SK-N-SH (cell line): ENCODE measurements at regions not wholly inside any gene's neighbourhood (a gene's known extent, or its start where the extent isn't known, plus 50 kb on each side); places are given as distances from the start of the nearest gene placed in this dataset.
A peak's percentile ranks its signal among the peaks of the same experiment; 100 is the strongest.

Source experiments
- CTCF ChIA-PET: fragments of 300-600, 350-600 bp; formaldehyde crosslinking; extraction: SDS; loops from one replicate; lab custom pipeline; 2021; lab: Yijun Ruan, JAX
- POLR2A ChIA-PET: fragments of 350-600 bp; sonication (Branson Sonifier 250); formaldehyde crosslinking; extraction: SDS; loops from one replicate; lab custom pipeline; 2020; ENCODE audit warnings: antibody characterized with exemption, inconsistent platforms; lab: Yijun Ruan, JAX
- DNase-seq: peaks from one replicate; pipeline ENCODE4 v3.0.0; 2012
- H2AFZ ChIP-seq: fragments of 200-600 bp; sonication (generic); 2 replicates; pipeline ENCODE4 v1.8.1; 2016; ENCODE audit warnings: antibody characterized with exemption, mild to moderate bottlenecking, low read depth
- H3F3A ChIP-seq: fragments of 200-600 bp; sonication (generic); replicated peaks from 2 replicates; pipeline ENCODE3; 2016; ENCODE audit warnings: antibody characterized with exemption, mild to moderate bottlenecking; ENCODE audit not compliant: insufficient read depth
- H3K27ac ChIP-seq, 2 experiments: fragments of 200-500 bp in 1 of 2; fragments of 200-600 bp in 1 of 2; sonication (Bioruptor generic) in 1 of 2; sonication (generic), shearing (Covaris generic) in 1 of 2; 2 replicates each; pipeline versions ENCODE4 v1.5.1 to v1.6.1; 2014 to 2016; ENCODE audit warnings: low read depth in 2 of 2, inconsistent platforms in 1 of 2, low read length in 1 of 2, mild to moderate bottlenecking in 1 of 2, mixed read lengths in 1 of 2
- H3K27me3 ChIP-seq: fragments of 200-600 bp; sonication (generic), shearing (Covaris generic); 2 replicates; pipeline ENCODE4 v1.6.1; 2016; ENCODE audit warnings: mixed run types; ENCODE audit not compliant: insufficient read depth
- H3K36me3 ChIP-seq, 2 experiments: fragments of 200-500 bp in 1 of 2; fragments of 200-600 bp in 1 of 2; sonication (Bioruptor generic) in 1 of 2; sonication (generic) in 1 of 2; replicated peaks in 1 of 2; 2 replicates each; pipeline versions ENCODE3 to v1.5.1; 2014 to 2016; ENCODE audit warnings: low read length in 1 of 2, mild to moderate bottlenecking in 1 of 2; ENCODE audit not compliant: insufficient read depth in 2 of 2, control insufficient read depth in 1 of 2
- H3K4me1 ChIP-seq, 2 experiments: fragments of 200-500 bp in 1 of 2; fragments of 200-600 bp in 1 of 2; sonication (Bioruptor generic) in 1 of 2; sonication (generic), shearing (Covaris generic) in 1 of 2; 2 replicates each; pipeline versions ENCODE4 v1.5.1 to v1.6.1; 2014 to 2016; ENCODE audit warnings: low read depth in 1 of 2, low read length in 1 of 2, mixed run types in 1 of 2; ENCODE audit not compliant: insufficient read depth in 2 of 2, control insufficient read depth in 1 of 2
- H3K4me2 ChIP-seq: fragments of 200-600 bp; sonication (generic), shearing (Covaris generic); 2 replicates; pipeline ENCODE4 v1.6.1; 2017; ENCODE audit warnings: mixed run types
- H3K4me3 ChIP-seq, 2 experiments: fragments of 200-500 bp in 1 of 2; fragments of 200-600 bp in 1 of 2; sonication (Bioruptor generic) in 1 of 2; sonication (generic), shearing (Covaris generic) in 1 of 2; 2 replicates each; pipeline versions ENCODE4 v1.5.1 to v1.8.1; 2014 to 2016; ENCODE audit warnings: low read depth in 2 of 2, inconsistent platforms in 1 of 2, low read length in 1 of 2, mild to moderate bottlenecking in 1 of 2, mixed read lengths in 1 of 2, moderate library complexity in 1 of 2
- H3K79me2 ChIP-seq: fragments of 200-600 bp; sonication (generic); 2 replicates; pipeline ENCODE4 v1.8.1; 2017; ENCODE audit warnings: mild to moderate bottlenecking; ENCODE audit not compliant: insufficient read depth
- H3K9ac ChIP-seq: fragments of 200-600 bp; sonication (generic); 2 replicates; pipeline ENCODE4 v1.6.1; 2017; ENCODE audit warnings: mixed run types
- H3K9me2 ChIP-seq: fragments of 200-600 bp; sonication (generic); 2 replicates; pipeline ENCODE4 v1.6.1; 2017; ENCODE audit warnings: mixed run types
- H3K9me3 ChIP-seq: fragments of 200-600 bp; sonication (generic); 2 replicates; pipeline ENCODE4 v1.6.1; 2017; ENCODE audit warnings: mixed run types, mild to moderate bottlenecking, moderate library complexity
- H4K20me1 ChIP-seq: fragments of 200-600 bp; sonication (generic); 2 replicates; pipeline ENCODE4 v1.6.1; 2017; ENCODE audit warnings: mild to moderate bottlenecking, mixed run types; ENCODE audit not compliant: insufficient read depth
- CHD2 ChIP-seq: fragments of 150-350 bp; IDR thresholded peaks from 2 replicates; pipeline ENCODE4 v1.6.1; 2018; ENCODE audit warnings: low read length; ENCODE audit not compliant: partially characterized antibody
- EP300 ChIP-seq, 2 experiments: IDR thresholded peaks; 2 replicates each; pipeline versions ENCODE4 v1.4.0 to v1.6.1; 2012; ENCODE audit warnings: borderline replicate concordance in 1 of 2, low read depth in 1 of 2, low read length in 1 of 2
- FOXJ3 ChIP-seq: sonication (generic); formaldehyde crosslinking; IDR thresholded peaks from 2 replicates; pipeline ENCODE4 v1.5.1; 2020; ENCODE audit warnings: mild to moderate bottlenecking, missing genetic modification reagents
- IRF3 ChIP-seq: fragments of 150-350 bp; IDR thresholded peaks from 2 replicates; pipeline ENCODE4 v1.6.1; 2016; ENCODE audit warnings: mild to moderate bottlenecking, low read depth, low read length
- JUND ChIP-seq: IDR thresholded peaks from 2 replicates; pipeline ENCODE4 v1.4.0; 2012
- MEF2A ChIP-seq: IDR thresholded peaks from 2 replicates; pipeline ENCODE4 v1.4.0; 2012; ENCODE audit warnings: low read depth, borderline replicate concordance
- NFIC ChIP-seq: IDR thresholded peaks from 2 replicates; pipeline ENCODE4 v1.4.0; 2012; ENCODE audit warnings: borderline replicate concordance
- PBX3 ChIP-seq: IDR thresholded peaks from 2 replicates; pipeline ENCODE4; 2012
- RAD21 ChIP-seq: IDR thresholded peaks from 2 replicates; pipeline ENCODE4 v1.6.1; 2012; ENCODE audit warnings: mild to moderate bottlenecking, low read length
- REST ChIP-seq: IDR thresholded peaks from 2 replicates; pipeline ENCODE4 v1.6.1; 2012; ENCODE audit warnings: mild to moderate bottlenecking, low read depth, low read length, moderate library complexity
- RFX5 ChIP-seq: IDR thresholded peaks from 2 replicates; pipeline ENCODE4 v1.6.1; 2012; ENCODE audit warnings: mild to moderate bottlenecking, improper control_type of control experiment, low read length
- SIN3A ChIP-seq: IDR thresholded peaks from 2 replicates; pipeline ENCODE4 v1.6.1; 2012; ENCODE audit warnings: low read depth, mild to moderate bottlenecking, low read length, moderate library complexity, borderline replicate concordance
- SMC3 ChIP-seq: IDR thresholded peaks from 2 replicates; pipeline ENCODE4 v1.6.1; 2012; ENCODE audit warnings: low read depth, low read length, improper control_type of control experiment
- TCF12 ChIP-seq: IDR thresholded peaks from 2 replicates; pipeline ENCODE4 v1.4.0; 2012
- USF2 ChIP-seq: fragments of 150-350 bp; IDR thresholded peaks from 2 replicates; pipeline ENCODE4 v1.6.1; 2017; ENCODE audit warnings: antibody characterized with exemption, low read length, low read depth, borderline replicate concordance
- ZBTB33 ChIP-seq: IDR thresholded peaks from 2 replicates; pipeline ENCODE4 v1.4.0; 2012; ENCODE audit warnings: low read depth, borderline replicate concordance
- WGBS: methylation state at CpG from one replicate; pipeline ENCODE4 v1.1.6; 2017; ENCODE audit warnings: low lambda C conversion rate; 5-methylcytosine and 5-hydroxymethylcytosine counted together

GRCh38 chr22:48627966-48628365 lies 1199.7 kb downstream of the BRD1 start:
- Histone ChIP-seq H3K36me3 (no peaks in the 10 kb centered on the region), H2AFZ (no peak overlapping the region), H3K79me2 (no peaks in the 10 kb centered on the region), H3K4me3 (no peak overlapping the region), H4K20me1 (no peaks in the 10 kb centered on the region), H3K9ac (no peak overlapping the region), H3K27ac (no peak overlapping the region; a peak in 1 of 4 replicates), H3K4me2 (no peak overlapping the region), H3K27me3 (no peaks in the 10 kb centered on the region; the same call in 1 of the 2 replicates), H3F3A (no peaks in the 10 kb centered on the region), H3K9me2 (no peaks in the 10 kb centered on the region), H3K9me3 (no peaks in the 10 kb centered on the region), H3K4me1 (peaks cover 0 to 28% of the 10 kb centered on the region in 2 experiments; a peak in 1 of 4 replicates)
- DNase-seq, result peak; percentile 36
- CTCF ChIA-PET, result interaction anchor here (1.2 kb wide), 1 partner anchor 12 kb away, joined by 4 read pairs; no protein-coding TSS in a partner anchor
- 27% methylated on average over 2 of the region's 12 CpGs for WGBS
- POLR2A ChIA-PET, result no interaction called here
- no peak for TF ChIP-seq IRF3
- TF ChIP-seq USF2, result no peak
- no peak for TF ChIP-seq RAD21
- TF ChIP-seq SMC3, result no peak
- TF ChIP-seq ZBTB33, result no peak
- no peak for TF ChIP-seq TCF12
- no peak for TF ChIP-seq NFIC
- no peak for TF ChIP-seq PBX3
- TF ChIP-seq SIN3A, result no peak
- no peak for TF ChIP-seq CHD2
- TF ChIP-seq MEF2A, result no peak
- TF ChIP-seq FOXJ3 (CRISPR knock-in tag), result no peak
- TF ChIP-seq EP300 (IDR thresholded peaks at IDR 0.05; ENCODE audit: borderline replicate concordance in 1 of 2, low read depth in 1 of 2, low read length in 1 of 2), result no peak
- no peak for TF ChIP-seq JUND
- TF ChIP-seq REST, result no peak
- TF ChIP-seq RFX5, result no peak
